ENCODE measurements at regions not wholly inside any gene's neighbourhood (a gene's known extent, or its start where the extent isn't known, plus 50 kb on each side); places are given as distances from the start of the nearest gene placed in this dataset.

- intact Hi-C loops (cut with micrococcal nuclease) = no loop called here
- H3K27me3 Mint-ChIP-seq = peaks cover 13% of the 10 kb centered on the region
- CTCF ChIA-PET = no interaction called here
- ATAC-seq (ENCODE audit: low read depth) (no peak), DNase-seq (no peak)
- peaks cover 2% of the 10 kb centered on the region for H3K4me1 Mint-ChIP-seq
- Histone ChIP-seq H3K4me3 (ENCODE audit: control extremely low read depth in 1 of 5, extremely low read depth in 1 of 5, insufficient read depth in 1 of 5, low read depth in 2 of 5, low read length in 4 of 5) (no peak overlapping the region), H3K4me1 (ENCODE audit: control insufficient read depth in 2 of 2, insufficient read depth in 2 of 2, low read length in 2 of 2) (no peaks in the 10 kb centered on the region), H3K36me3 (replicated peaks in 1 of 2; ENCODE audit: control extremely low read depth in 1 of 2, control insufficient read depth in 1 of 2, extremely low read depth in 1 of 2, insufficient read depth in 2 of 2, low read length in 1 of 2) (no peaks in the 10 kb centered on the region), H3K27me3 (replicated peaks in 1 of 4; ENCODE audit: control extremely low read depth in 1 of 4, control insufficient read depth in 3 of 4, insufficient read depth in 4 of 4, low read length in 3 of 4) (no peaks in the 10 kb centered on the region), H4K20me1 (ENCODE audit: control insufficient read depth, insufficient read depth, low read length, poor library complexity, severe bottlenecking) (no peaks in the 10 kb centered on the region), H3K9ac (ENCODE audit: low read length) (no peak overlapping the region), H3K9me3 (ENCODE audit: control extremely low read depth in 1 of 3, control insufficient read depth in 2 of 3, insufficient read depth in 1 of 3, low read length in 2 of 3) (no peaks in the 10 kb centered on the region), H3K4me2 (replicated peaks; ENCODE audit: low read depth, low read length, poor library complexity, severe bottlenecking) (no peak overlapping the region), H3K27ac (ENCODE audit: low read length in 2 of 2) (no peak overlapping the region), H2AFZ (ENCODE audit: insufficient read depth, low read depth, low read length, poor library complexity, severe bottlenecking) (no peak overlapping the region), H3K79me2 (ENCODE audit: control insufficient read depth, insufficient read depth, low read length) (no peaks in the 10 kb centered on the region)
- POLR2A ChIA-PET = no interaction called here
- H3K4me3 Mint-ChIP-seq = no peak overlapping the region
- H3K27ac Mint-ChIP-seq = no peak overlapping the region
- H3K9me3 Mint-ChIP-seq (ENCODE audit: insufficient read depth) = no peaks in the 10 kb centered on the region
- TF ChIP-seq EZH2 (IDR thresholded peaks at IDR 0.05; ENCODE audit: borderline replicate concordance, insufficient read depth, low read depth, low read length, poor library complexity, severe bottlenecking) (no peak), CTCF (IDR thresholded peaks at IDR 0.05) (no peak)
- WGBS (ENCODE audit: insufficient coverage) = 58% methylated on average over 16 of the region's 17 CpGs
These were observed 89.3 kb upstream of the KLF3 start for GRCh38 chr4:38574559-38575333.

GRCh38 chr4:38576767-38577166 is 87.2 kb upstream of the KLF3 start:
- Histone ChIP-seq H4K20me1 (ENCODE audit: control insufficient read depth, insufficient read depth, low read length, poor library complexity, severe bottlenecking) (no peaks in the 10 kb centered on the region), H3K27me3 (replicated peaks in 1 of 4; ENCODE audit: control extremely low read depth in 1 of 4, control insufficient read depth in 3 of 4, insufficient read depth in 4 of 4, low read length in 3 of 4) (no peaks in the 10 kb centered on the region), H2AFZ (ENCODE audit: insufficient read depth, low read depth, low read length, poor library complexity, severe bottlenecking) (no peak overlapping the region), H3K79me2 (ENCODE audit: control insufficient read depth, insufficient read depth, low read length) (no peaks in the 10 kb centered on the region), H3K9ac (ENCODE audit: low read length) (no peak overlapping the region), H3K36me3 (replicated peaks in 1 of 2; ENCODE audit: control extremely low read depth in 1 of 2, control insufficient read depth in 1 of 2, extremely low read depth in 1 of 2, insufficient read depth in 2 of 2, low read length in 1 of 2) (no peaks in the 10 kb centered on the region), H3K4me2 (replicated peaks; ENCODE audit: low read depth, low read length, poor library complexity, severe bottlenecking) (no peak overlapping the region), H3K4me3 (ENCODE audit: control extremely low read depth in 1 of 5, extremely low read depth in 1 of 5, insufficient read depth in 1 of 5, low read depth in 2 of 5, low read length in 4 of 5) (no peak overlapping the region), H3K27ac (ENCODE audit: low read length in 2 of 2) (no peak overlapping the region), H3K9me3 (ENCODE audit: control extremely low read depth in 1 of 3, control insufficient read depth in 2 of 3, insufficient read depth in 1 of 3, low read length in 2 of 3) (no peaks in the 10 kb centered on the region), H3K4me1 (ENCODE audit: control insufficient read depth in 2 of 2, insufficient read depth in 2 of 2, low read length in 2 of 2) (no peaks in the 10 kb centered on the region)
- Mint-ChIP-seq H3K27ac (no peak overlapping the region), H3K4me1 (peaks cover 2% of the 10 kb centered on the region), H3K27me3 (peaks cover 19% of the 10 kb centered on the region), H3K9me3 (ENCODE audit: insufficient read depth) (no peaks in the 10 kb centered on the region), H3K4me3 (no peak overlapping the region)
- TF ChIP-seq CTCF (IDR thresholded peaks at IDR 0.05) (no peak), EZH2 (IDR thresholded peaks at IDR 0.05; ENCODE audit: borderline replicate concordance, insufficient read depth, low read depth, low read length, poor library complexity, severe bottlenecking) (no peak)
- CTCF ChIA-PET = interaction anchor here (1.0 kb wide), 1 partner anchor 257 kb away, joined by 3 read pairs; no protein-coding TSS in a partner anchor
- DNase-seq = no peak
- ATAC-seq (ENCODE audit: low read depth) = no peak
- no CpG with 5 or more reads among the region's 3 CpGs for WGBS (ENCODE audit: insufficient coverage)
- POLR2A ChIA-PET = no interaction called here
- intact Hi-C loops (cut with micrococcal nuclease) = no loop called here

All from B cell (primary cell).